Loucy (cell line): ENCODE measurements at regions not wholly inside any gene's neighbourhood (a gene's known extent, or its start where the extent isn't known, plus 50 kb on each side); places are given as distances from the start of the nearest gene placed in this dataset.

Source experiments
- H2AFZ ChIP-seq: fragments of 200-600 bp; sonication (generic); 2 replicates; pipeline ENCODE4 v1.6.0; 2016; ENCODE audit warnings: antibody characterized with exemption, mild to moderate bottlenecking, low read length, moderate library complexity
- H3F3A ChIP-seq: fragments of 200-600 bp; 2 replicates; pipeline ENCODE4 v1.6.0; 2016; ENCODE audit warnings: antibody characterized with exemption, low read depth, mild to moderate bottlenecking
- H3K27me3 ChIP-seq: fragments of 200-600 bp; sonication (generic); 2 replicates; pipeline ENCODE4 v1.6.1; 2014; ENCODE audit warnings: low read length, mild to moderate bottlenecking; ENCODE audit not compliant: insufficient read depth, poor library complexity, severe bottlenecking
- H3K36me3 ChIP-seq: fragments of 200-600 bp; sonication (generic); 2 replicates; pipeline ENCODE4 v1.6.1; 2016; ENCODE audit warnings: low read length; ENCODE audit not compliant: insufficient read depth
- H3K4me1 ChIP-seq: fragments of 200-600 bp; sonication (generic); 2 replicates; pipeline ENCODE4 v1.5.1; 2014; ENCODE audit warnings: low read length, mild to moderate bottlenecking; ENCODE audit not compliant: insufficient read depth, poor library complexity, severe bottlenecking
- H3K4me2 ChIP-seq: fragments of 200-600 bp; sonication (generic); 2 replicates; pipeline ENCODE4 v1.6.0; 2014; ENCODE audit warnings: antibody characterized with exemption, low read length, low read depth, mild to moderate bottlenecking; ENCODE audit not compliant: poor library complexity, severe bottlenecking
- H3K4me3 ChIP-seq: fragments of 200-600 bp; sonication (generic); 2 replicates; pipeline ENCODE4 v1.5.1; 2014; ENCODE audit warnings: low read length, mild to moderate bottlenecking, mixed read lengths; ENCODE audit not compliant: poor library complexity, severe bottlenecking
- H3K79me2 ChIP-seq: fragments of 200-600 bp; sonication (generic); 2 replicates; pipeline ENCODE4 v1.6.1; 2014; ENCODE audit warnings: low read length; ENCODE audit not compliant: insufficient read depth
- H3K9ac ChIP-seq: fragments of 200-600 bp; sonication (generic); 2 replicates; pipeline ENCODE4 v1.6.0; 2014; ENCODE audit warnings: mild to moderate bottlenecking, low read depth, low read length, moderate library complexity; ENCODE audit not compliant: poor library complexity, severe bottlenecking
- H3K9me2 ChIP-seq: fragments of 200-600 bp; sonication (generic); replicated peaks from 2 replicates; pipeline ENCODE4 v1.6.1; 2016; ENCODE audit warnings: low read depth, low read length, mixed read lengths
- H3K9me3 ChIP-seq: fragments of 200-600 bp; sonication (generic); 2 replicates; pipeline ENCODE4 v1.6.1; 2014; ENCODE audit warnings: mild to moderate bottlenecking, antibody characterized with exemption, low read length, low read depth; ENCODE audit not compliant: insufficient read depth
- H4K20me1 ChIP-seq: fragments of 200-600 bp; sonication (generic); 2 replicates; pipeline ENCODE4 v1.6.0; 2014; ENCODE audit warnings: antibody characterized with exemption, low read length, mild to moderate bottlenecking; ENCODE audit not compliant: insufficient read depth, poor library complexity, severe bottlenecking
- CTCF ChIP-seq: fragments of 200-600 bp; sonication (generic); conservative IDR thresholded peaks from 2 replicates; pipeline ENCODE4 v1.5.1; 2014; ENCODE audit warnings: mild to moderate bottlenecking, antibody characterized with exemption, low read length
- EZH2phosphoT487 ChIP-seq: fragments of 200-600 bp; IDR thresholded peaks from 2 replicates; pipeline ENCODE4 v1.6.1; 2018; ENCODE audit warnings: antibody characterized with exemption, mild to moderate bottlenecking, moderate library complexity, borderline replicate concordance

DNA sequence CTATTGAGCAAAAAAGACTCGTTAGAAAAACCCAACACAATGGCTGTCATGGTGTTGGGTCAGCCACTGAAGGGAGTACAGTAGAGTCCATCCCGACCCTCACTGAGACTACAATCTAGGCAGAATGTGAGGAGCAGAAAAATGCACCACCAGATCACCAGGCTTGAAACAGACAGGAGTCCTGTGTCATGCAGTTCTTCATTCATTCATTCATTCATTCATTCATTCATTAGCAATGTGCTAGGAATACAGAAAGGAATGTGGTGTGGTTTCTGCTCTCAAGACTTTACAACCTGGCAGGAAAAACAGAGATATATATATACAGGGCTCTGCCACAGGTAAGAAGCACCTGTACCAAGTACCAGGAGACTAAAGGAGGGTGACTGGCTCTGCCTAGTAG lies 392.3 kb downstream of the OMA1 start:
- Histone ChIP-seq H3K27me3 (no peaks in the 10 kb centered on the region), H2AFZ (no peak overlapping the region), H3K9ac (no peak overlapping the region), H3K4me3 (no peak overlapping the region), H3K4me2 (no peak overlapping the region), H3K9me3 (no peaks in the 10 kb centered on the region), H3K4me1 (peaks cover 85% of the 10 kb centered on the region), H4K20me1 (no peaks in the 10 kb centered on the region), H3K79me2 (no peaks in the 10 kb centered on the region), H3K36me3 (no peaks in the 10 kb centered on the region), H3F3A (peaks cover 5% of the 10 kb centered on the region; the same call in 1 of the 2 replicates), H3K9me2 (no peaks in the 10 kb centered on the region)
- TF ChIP-seq EZH2phosphoT487: no peak
- no peak for TF ChIP-seq CTCF

GRCh38 chr1:58152697-58153096 lies 393.8 kb downstream of the OMA1 start:
- no peaks in the 10 kb centered on the region for H3K9me2 ChIP-seq

DNA sequence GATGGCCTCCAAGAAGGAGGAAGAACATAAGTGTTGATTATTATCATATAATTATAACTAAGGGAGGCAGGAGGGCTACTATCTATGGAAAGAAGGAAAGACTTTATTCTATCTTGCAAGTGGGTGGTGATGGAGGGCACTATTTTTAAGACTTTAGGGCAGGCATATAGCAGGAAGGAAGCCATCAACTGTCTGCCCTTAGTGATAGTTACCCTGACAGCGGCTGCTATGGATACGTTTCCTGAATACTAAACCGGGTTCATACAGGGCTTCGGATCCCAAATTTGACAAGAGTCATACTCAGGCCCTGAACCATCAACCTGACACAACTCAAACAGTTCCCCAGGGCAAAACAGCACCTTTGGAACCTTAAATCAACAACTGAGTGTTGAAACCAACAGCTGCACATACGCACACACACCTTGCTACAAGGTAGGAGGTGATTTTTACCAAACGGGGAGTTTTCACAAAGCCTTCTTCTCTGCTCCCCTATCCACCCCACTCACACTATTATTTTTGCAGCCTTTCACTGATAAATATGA lies 397.2 kb downstream of the OMA1 start:
- H2AFZ ChIP-seq: no peak overlapping the region
- H3K27me3 ChIP-seq: no peaks in the 10 kb centered on the region
- no peaks in the 10 kb centered on the region for H3K36me3 ChIP-seq
- no peaks in the 10 kb centered on the region for H3K9me2 ChIP-seq
- H4K20me1 ChIP-seq: no peaks in the 10 kb centered on the region
- H3K4me2 ChIP-seq: peak overlapping the region; percentile 71
- H3K4me3 ChIP-seq: peak overlapping the region; percentile 63
- H3K4me1 ChIP-seq: peaks cover 62% of the 10 kb centered on the region
- peaks cover 10% of the 10 kb centered on the region for H3F3A ChIP-seq
- no peaks in the 10 kb centered on the region for H3K9me3 ChIP-seq
- no peaks in the 10 kb centered on the region for H3K79me2 ChIP-seq
- no peak for TF ChIP-seq CTCF
- no peak for TF ChIP-seq EZH2phosphoT487
- peak overlapping the region; percentile 67 for H3K9ac ChIP-seq

More at GRCh38 chr1:58152697-58153096, 393.8 kb downstream of the OMA1 start:
- no peaks in the 10 kb centered on the region for H3K36me3 ChIP-seq
- H3K4me1 ChIP-seq: peaks cover 84% of the 10 kb centered on the region
- TF ChIP-seq CTCF (no peak), EZH2phosphoT487 (no peak)
- H3K9ac ChIP-seq: no peak overlapping the region
- H3K9me3 ChIP-seq: no peaks in the 10 kb centered on the region
- H3K4me2 ChIP-seq: no peak overlapping the region
- H3K27me3 ChIP-seq: no peaks in the 10 kb centered on the region
- H2AFZ ChIP-seq: no peak overlapping the region
- H3K4me3 ChIP-seq: no peak overlapping the region
- H3F3A ChIP-seq: peaks cover 10% of the 10 kb centered on the region
- H4K20me1 ChIP-seq: no peaks in the 10 kb centered on the region
- no peaks in the 10 kb centered on the region for H3K79me2 ChIP-seq
